Stimulated activated CD4-positive, alpha-beta T cell treated with anti-CD3 and anti-CD28 coated beads, Interleukin-12 subunit alpha, Interleukin-12 subunit beta, amount 100 ng/mL, for 48 hours (primary cell): ENCODE measurements at regions not wholly inside any gene's neighbourhood (a gene's known extent, or its start where the extent isn't known, plus 50 kb on each side); places are given as distances from the start of the nearest gene placed in this dataset.

ENCODE experiments used
- DNase-seq, 3 donors: peaks; one replicate each; pipeline ENCODE4 v3.0.0-alpha.2; 2020; ENCODE audit warnings: low read depth in 2 of 3, low spot score in 1 of 3

DNA sequence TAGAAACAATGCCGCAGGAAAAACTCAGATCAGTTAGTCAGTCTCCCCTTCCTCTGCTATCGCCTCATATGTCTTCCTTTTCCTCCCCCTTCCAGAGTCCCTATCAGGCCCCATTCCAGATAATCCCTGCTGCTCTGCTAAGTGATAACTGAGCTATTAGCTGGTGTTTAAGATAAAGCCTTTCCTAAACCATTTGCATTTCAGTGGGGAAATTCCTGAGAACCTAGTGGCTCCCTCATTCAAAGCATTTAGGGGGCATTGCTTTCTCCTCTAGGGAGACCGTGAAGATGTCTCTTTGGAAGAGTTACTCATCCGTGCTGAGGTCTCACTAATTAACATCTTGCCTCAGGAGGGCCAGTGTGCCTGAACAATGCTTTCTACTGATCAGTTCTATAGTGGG, 401.6 kb downstream of the NPIPA7 start:
- no peak for DNase-seq

DNA sequence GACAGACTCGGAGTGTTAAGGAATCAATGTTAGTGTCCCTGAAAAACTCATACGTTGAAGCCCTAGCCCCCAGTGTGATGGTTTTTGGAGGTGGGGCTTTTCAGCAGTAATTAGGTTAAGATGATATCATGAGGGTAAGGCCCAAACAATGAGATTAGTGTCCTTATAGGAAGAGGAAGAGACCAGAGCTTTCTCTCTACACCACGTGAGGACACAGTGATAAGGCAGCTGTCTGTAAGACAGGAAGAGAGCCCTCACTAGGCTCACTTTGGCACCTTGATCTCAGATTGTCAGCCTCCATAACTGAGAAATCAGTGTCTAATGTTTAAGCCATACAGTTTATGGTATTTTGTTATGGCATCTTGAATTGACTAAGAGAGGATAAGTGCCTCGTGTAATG, 403.2 kb downstream of the NPIPA7 start:
- no peak for DNase-seq

- no peak for DNase-seq
Measured at GRCh38 chr16:16788004-16788403, 409.1 kb downstream of the NPIPA7 start.

- DNase-seq, result no peak
Measured at GRCh38 chr16:16790597-16790996, 411.7 kb downstream of the NPIPA7 start.

DNA sequence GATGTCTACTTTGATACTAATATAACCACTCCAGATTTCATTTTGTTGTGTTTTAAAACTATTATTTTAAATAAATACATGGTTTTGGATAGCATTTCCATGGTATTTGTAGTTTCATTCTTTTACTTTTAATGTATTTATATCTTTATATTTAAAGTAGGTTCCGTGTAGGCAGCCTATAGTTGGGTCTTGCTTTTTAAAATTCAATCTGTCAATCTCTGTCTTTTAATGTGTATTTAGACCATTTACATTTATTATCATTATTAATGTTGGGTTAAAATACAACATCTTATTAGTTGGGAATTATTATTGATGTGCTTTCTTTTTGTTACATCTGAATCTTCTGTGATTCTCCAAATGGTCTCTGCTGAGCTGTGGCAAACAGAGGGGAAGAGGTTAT, 412.1 kb downstream of the NPIPA7 start:
- no peak for DNase-seq

DNA sequence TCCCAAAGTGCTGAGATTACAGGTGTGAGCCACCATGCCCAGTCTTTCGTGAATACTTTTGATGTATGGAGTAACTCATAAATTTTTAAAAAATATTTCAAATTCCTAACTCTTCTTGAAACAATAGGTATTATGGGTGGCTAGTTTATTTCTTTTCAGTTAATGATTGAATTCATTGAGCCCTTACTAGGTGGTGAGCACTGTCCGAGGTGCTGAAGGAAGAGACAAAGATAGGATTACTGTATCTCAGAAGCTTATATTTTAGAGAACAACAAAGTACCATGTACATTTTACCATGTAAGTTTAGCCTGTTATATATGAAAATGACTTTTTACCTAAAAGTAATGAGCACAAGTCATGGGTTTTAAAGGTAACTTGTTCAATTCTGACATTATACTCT, 418.3 kb downstream of the NPIPA7 start:
- no peak for DNase-seq

DNA sequence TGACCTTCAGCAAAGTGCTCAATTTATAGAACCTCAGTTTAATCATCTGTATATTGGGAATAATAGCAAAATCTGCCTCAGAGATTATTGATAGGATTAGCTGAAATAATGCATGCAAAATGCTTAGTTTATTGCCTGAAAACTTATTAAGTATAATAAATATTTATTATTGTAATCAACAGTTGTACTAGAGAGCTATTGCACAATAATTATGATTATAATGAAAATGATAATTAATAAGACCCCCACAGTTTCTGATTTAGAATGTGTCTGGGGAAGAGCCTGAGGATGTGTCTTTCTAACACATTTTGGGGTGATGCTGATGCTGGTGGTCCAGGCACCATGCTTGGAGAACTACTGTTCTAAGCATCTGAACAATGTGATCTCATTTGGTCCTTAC, 419.6 kb downstream of the NPIPA7 start:
- DNase-seq, result no peak

DNA sequence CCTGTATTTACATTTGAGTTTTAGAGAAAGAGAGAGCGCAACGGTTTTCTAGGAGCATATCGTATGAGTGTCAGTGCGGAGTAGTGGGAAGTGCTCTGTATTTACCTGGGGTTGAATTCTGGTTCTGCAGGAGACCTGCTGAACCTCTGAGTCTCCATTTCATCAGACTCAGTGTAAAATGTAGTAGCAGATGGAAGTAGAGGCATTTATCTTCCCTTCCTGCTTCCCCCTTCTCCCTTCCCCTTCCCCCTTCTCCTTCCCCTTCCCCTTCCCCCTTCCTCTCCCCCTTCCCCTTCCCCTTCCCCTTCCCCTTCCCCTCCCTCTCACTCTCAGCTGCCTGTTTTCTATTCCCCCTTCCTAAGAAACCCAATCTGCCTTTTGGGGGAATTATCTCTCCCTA, 426.9 kb downstream of the NPIPA7 start:
- no peak for DNase-seq

GRCh38 chr16:16815641-16816040, 436.7 kb downstream of the NPIPA7 start:
- DNase-seq, result no peak

GRCh38 chr16:16817196-16817595, 438.3 kb downstream of the NPIPA7 start:
- DNase-seq, result no peak

DNA sequence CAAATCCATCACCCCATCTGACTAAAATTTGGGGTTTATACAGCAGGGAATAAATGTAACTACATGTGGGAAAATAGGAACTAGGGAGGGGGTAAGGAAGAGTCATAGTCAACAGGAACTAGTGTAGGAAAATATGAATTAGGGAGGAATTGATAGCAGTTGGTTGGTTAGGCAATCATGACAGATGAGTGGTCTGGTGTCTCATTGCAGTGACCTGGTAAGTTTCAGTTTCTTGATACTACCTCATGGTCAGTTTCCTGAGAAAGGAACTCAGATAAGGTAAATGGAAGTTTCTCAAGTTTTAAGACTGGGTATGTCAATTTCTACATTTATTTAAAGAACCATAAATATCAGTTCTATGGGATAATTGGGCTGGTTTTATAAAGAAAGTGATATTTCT, 442.3 kb downstream of the NPIPA7 start:
- DNase-seq, result no peak

DNA sequence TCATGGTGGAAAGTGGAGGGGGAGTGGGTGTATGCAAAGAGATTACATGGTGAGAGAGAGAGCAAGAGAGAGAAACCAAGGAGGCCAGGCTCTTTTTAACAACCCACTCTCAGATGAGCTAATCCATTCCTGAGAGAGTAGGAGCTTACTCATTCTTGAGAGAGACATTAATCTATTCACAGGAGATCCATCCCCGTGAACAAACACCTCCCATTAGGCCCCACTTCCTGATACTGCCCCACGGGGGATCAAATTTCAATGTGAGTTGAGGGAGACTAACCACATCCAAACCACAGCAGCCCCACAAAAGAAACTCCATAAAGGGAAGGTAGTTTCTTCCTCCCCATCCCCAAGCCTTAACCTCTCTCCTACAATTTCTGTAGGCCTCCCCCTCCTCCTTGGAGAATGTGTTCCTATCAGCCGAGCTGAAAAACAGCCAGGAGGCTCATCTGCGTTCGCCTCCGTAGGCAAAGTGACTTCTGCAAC, 450.0 kb downstream of the NPIPA7 start:
- no peak for DNase-seq

DNA sequence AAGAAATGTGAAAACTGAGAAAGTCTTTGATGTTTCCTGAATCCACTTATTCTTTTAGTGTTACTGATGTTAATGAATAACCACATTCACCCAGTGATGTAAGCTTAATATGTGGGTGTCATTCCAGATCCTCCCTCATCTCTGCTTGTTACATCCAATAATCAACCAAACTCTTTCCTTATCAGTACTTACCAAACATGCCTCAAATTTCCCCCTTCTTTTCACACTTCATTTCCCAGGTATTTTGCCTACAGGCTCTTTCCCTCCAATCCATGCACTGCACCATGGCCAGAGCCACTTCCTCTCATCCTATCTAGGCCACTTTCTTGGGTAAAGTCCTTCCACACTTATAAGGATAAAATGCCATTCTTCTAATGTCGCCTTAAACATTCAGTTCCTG, 451.5 kb downstream of the NPIPA7 start:
- no peak for DNase-seq

DNA sequence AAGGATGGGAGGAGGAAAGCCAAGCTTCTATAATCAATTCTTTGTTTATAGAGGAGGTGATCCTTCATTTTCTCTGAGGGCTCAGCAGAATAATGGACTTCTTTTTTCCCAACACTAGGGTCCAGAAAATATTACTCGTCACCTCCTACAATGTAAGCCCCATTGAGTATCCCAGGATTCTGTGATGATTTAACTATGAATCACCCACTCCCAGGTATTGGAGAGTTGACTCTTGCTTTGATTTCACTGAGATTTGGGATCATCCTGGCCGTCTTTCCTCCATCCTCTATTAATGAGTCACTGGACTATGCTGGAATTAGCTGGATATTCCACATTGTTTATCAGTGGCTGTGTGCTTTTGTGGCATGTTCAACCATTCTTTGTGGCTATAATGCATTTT, 452.0 kb downstream of the NPIPA7 start:
- DNase-seq, result no peak

DNA sequence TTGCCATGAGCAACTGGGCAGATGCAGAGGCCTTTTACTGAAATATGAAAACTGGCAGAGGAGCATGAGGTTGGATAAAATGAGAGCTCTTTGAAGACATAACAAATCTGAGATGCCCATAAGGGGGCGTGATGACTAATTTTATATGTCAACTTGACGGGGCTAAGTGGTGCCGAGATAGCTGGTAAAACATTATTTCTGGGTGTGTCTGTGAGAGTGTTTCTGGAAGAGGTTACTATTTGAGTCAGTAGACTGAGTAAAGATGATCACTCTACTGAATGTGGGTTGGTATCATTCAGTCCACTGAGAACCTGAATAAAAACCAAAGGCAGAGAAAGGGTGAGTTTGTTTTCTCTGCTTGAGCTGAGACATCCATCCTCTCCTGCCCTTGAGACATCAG, 454.2 kb downstream of the NPIPA7 start:
- DNase-seq, result no peak

- DNase-seq, result no peak
Measured at GRCh38 chr16:16850274-16850673, 471.3 kb downstream of the NPIPA7 start.

DNA sequence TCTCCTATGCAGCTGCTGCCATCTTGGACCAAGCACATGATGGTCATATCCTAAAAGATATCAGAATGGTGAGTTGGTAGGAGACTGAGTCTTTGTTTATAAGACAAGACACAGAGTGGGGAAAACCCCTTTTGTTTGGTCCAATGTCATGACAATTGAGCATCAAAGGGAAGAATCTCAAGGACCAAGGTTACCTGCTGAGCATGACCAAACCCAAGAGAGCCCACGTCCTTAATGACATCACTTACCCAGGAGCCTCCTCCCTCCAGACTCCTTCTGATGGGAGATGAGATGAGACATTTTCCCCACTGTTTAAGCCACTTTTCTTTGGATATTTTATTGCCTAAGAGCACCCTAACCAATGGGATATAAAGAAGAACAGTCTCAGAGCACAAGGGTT, 478.1 kb downstream of the NPIPA7 start:
- DNase-seq, result no peak

- no peak for DNase-seq
Measured at GRCh38 chr16:16857603-16858283, 478.8 kb downstream of the NPIPA7 start.

GRCh38 chr16:16861546-16861945, 482.6 kb downstream of the NPIPA7 start:
- DNase-seq, result peak; percentile 8 to 49 (median 22)

- no peak for DNase-seq
Measured at GRCh38 chr16:16863672-16864071, 484.7 kb downstream of the NPIPA7 start.

GRCh38 chr16:16864536-16864935, 485.6 kb downstream of the NPIPA7 start:
- DNase-seq, result no peak

DNA sequence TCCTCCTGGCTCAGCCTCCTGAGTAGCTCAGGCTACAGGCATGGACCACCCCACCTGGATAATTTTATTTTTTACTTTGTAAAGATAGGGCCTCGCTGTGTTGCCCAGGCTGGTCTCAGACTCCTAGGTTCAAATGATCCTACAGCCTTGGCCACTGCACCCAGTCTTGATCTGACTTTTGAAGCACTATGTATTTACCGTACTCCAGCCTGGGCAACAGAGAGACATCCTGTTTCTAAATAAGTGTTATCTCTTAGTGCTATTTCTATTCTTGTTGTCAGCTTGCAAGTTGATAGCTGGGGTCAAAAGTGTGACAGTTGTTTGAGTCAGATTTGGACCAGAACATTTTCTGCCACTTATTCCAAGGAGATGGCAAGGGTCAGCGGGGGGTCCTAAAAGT, 486.4 kb downstream of the NPIPA7 start:
- DNase-seq, result no peak

DNA sequence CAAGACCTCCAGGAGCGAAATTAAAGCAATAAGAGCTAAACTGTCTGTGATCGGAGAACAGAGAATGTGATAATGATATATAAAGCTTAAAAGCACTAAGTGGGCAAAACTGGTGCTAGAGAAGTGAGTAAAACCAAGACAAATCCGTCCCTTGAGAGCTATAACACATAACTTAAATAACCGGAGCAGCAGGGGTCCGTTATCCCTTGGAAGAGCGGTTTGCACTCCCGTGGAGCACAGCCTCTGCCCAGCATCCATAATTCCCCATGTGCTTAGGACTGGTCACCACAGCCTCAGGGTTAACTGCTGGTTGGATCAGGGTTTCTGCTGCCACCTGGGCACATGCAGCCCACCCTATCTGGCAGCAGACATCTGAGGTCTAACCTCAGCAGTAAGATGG, 489.0 kb downstream of the NPIPA7 start:
- DNase-seq, result no peak

GRCh38 chr16:16868727-16869126, 489.8 kb downstream of the NPIPA7 start:
- DNase-seq, result no peak
